Activated CD4-positive, alpha-beta T cell treated with anti-CD3 and anti-CD28 coated beads, Interleukin-2, amount 50 U/mL, for 48 hours (primary cell): ENCODE measurements at regions not wholly inside any gene's neighbourhood (a gene's known extent, or its start where the extent isn't known, plus 50 kb on each side); places are given as distances from the start of the nearest gene placed in this dataset.

Source experiments
- DNase-seq, 2 experiments: peaks; one replicate each; pipeline ENCODE4 v3.0.0-alpha.2; 2020

DNA sequence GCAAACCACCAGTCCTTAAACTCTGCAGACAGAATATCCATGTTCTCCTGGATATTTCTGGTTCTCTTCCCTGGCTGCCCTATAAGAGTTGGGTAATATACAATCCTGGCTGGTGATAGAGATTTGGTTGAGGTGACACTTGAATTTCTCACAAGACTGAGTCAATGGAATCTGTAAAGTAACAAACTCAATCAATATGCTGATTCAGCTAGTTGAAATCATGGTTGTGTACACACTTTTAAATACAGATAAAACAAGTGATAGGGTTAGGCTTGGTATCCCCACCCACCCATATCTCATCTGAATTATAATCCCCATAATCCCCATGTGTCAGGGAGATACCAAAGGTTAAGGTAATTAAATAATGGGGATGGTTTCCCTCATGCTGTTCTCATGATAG is 349.2 kb upstream of the MAD2L1 start:
- DNase-seq: no peak

DNA sequence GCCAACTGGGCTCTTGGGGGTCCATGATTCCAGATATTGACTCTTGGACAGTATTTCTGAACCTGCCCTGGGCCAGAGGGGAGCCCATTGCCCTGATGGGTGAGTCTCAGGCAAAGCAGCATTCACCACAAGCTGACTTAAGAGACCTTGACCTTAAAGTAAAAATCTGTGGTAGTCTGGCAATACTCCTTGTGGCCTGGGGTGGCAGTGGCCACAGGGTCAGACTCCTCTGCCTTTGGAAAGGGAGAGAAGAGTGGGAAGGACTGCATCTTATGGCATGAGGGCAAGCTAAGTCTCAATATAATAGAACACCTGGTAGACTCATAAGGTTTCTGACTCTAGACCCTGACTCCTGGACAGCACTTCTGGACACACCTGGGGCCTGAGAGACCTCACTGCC is 340.3 kb upstream of the MAD2L1 start:
- DNase-seq: no peak

GRCh38 chr4:120403296-120403695 is 336.6 kb upstream of the MAD2L1 start:
- DNase-seq: no peak

DNA sequence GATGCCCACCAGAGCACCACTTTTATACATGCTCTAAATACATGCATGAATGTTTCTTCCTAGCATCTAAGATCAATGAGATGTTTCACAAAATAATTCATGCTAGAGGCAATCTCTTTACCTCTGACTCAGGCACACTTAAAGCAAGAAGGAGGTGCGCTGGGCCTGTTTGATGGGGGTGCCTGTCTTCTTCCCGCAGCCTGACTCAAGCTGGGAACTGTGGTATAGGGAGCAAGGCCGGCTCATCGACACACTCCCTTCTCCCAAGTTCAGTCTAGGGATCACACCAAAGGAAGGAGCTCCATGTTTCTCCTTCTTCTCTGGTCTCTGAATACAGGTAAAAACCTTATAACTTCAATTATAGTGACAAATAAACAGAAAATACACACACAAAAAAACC is 333.8 kb upstream of the MAD2L1 start:
- DNase-seq: no peak

- DNase-seq: no peak
Measured at GRCh38 chr4:120399826-120400225, 333.2 kb upstream of the MAD2L1 start.

DNA sequence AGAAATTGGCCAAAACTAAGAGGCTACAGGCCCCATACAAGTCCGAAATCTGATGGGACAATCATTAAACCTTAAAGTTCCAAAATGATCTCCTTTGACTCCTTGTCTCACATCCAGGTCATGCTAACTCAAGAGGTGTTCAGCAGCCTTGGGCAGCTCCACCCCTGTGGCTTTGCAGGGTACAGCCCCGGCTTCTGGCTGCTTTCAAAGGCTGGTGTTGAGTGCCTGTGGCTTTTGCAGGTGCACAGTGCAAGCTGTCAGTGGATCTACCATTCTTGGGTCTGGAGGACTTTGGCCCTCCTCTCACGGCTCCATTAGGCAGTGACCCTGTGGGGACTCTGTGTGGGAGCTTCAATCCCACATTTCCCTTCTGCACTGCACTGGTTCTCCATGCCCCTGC is 329.1 kb upstream of the MAD2L1 start:
- no peak for DNase-seq

DNA sequence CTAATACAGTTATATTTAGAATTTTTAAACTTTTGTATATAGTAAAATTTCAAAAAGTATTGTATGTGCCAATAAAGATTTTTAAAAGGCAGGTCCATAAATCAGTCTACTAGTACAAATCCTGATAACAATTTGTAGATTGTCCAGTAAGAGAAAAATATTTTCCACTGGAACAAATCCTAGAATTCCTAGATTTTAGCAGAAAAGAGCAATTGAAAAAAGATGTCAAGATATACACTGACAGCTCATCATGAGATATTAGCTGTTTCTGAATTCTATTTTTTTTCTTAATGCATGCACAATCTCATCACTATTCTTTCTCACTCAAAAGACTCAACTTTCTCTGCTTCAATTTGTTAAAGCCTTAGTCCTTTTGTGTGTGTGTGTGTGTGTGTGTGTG is 289.2 kb upstream of the MAD2L1 start:
- no peak for DNase-seq

DNA sequence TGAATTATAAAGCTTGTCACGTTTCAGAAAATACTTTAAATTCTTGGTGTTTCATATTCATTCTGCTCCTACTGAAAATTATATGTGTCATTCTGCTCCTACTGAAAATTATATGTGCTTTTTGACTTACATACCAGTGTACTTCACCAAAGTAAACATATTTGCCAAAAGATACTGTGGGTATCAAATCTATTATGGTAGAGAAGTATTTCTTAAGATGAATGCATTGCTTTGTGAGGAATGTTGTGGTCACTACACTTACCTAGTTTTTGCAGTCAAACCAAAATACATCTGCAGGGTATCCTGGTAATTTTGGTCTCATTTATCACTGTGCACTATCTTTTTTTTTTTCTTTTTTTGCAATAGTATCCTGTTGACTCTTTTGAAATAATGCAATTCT is 287.7 kb upstream of the MAD2L1 start:
- no peak for DNase-seq

DNA sequence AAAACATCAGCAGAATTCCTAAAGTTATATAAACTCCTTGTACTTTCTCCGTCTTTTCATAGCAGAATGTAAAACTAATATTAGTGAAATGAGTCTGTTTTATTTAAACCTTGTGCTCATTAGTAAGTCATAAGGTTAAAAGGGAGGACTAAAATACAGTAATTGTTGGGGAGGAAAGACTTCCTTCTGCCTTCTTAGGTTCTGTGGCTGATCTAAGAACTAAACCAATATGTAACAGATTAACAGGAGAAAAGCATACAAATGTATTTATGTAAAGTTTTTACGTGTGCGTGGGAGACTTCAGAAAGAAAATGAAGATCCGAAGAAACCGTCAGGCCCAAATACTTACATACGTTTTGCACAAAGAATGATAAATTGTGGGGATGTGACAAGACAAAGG is 286.6 kb upstream of the MAD2L1 start:
- no peak for DNase-seq

GRCh38 chr4:120352739-120353138 is 286.1 kb upstream of the MAD2L1 start:
- DNase-seq: no peak

- no peak for DNase-seq
Measured at GRCh38 chr4:120348948-120349347, 282.3 kb upstream of the MAD2L1 start.

DNA sequence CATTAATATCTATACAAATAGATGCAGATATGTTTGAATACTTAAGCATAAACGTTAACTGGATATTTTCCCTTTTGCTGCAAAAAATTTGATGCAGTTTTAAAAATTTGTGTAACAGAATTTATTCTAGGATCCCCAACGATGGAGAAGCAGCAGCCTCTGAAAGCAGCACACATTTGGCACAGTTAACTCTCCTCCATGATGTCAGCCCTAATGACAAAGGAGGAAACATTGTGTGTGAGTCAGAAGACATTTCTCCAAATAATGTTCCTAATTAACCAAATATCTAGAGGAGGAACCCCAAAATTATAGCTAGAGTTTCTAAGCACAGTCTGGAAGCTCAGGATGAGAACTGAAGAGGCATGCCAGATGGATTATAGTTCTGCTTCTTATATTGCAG is 281.9 kb upstream of the MAD2L1 start:
- no peak for DNase-seq

GRCh38 chr4:120331486-120332370 is 265.1 kb upstream of the MAD2L1 start:
- DNase-seq: peak; percentile 3 to 5

DNA sequence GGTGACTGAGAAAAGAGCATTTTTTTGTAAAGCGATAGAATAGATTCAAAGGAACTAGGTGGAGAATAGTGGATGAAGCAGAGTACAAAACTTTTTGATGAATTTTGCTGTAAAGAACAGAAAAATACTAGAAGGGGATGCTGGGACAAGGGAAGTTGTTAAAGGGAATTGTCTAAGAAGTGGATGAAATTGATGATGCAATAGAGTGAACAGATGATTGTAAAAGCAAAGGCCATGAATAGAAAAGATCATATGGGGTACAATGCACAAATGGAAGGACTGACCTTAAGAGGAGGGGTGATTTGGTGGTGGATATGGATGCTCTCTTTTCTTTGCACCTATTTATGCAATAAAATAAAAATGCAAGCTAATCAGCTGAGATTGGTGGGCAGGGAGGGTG is 262.7 kb upstream of the MAD2L1 start:
- DNase-seq: no peak

- DNase-seq: no peak
Measured at GRCh38 chr4:120327276-120327675, 260.6 kb upstream of the MAD2L1 start.

- no peak for DNase-seq
Measured at GRCh38 chr4:120319046-120319767, 252.6 kb upstream of the MAD2L1 start.

DNA sequence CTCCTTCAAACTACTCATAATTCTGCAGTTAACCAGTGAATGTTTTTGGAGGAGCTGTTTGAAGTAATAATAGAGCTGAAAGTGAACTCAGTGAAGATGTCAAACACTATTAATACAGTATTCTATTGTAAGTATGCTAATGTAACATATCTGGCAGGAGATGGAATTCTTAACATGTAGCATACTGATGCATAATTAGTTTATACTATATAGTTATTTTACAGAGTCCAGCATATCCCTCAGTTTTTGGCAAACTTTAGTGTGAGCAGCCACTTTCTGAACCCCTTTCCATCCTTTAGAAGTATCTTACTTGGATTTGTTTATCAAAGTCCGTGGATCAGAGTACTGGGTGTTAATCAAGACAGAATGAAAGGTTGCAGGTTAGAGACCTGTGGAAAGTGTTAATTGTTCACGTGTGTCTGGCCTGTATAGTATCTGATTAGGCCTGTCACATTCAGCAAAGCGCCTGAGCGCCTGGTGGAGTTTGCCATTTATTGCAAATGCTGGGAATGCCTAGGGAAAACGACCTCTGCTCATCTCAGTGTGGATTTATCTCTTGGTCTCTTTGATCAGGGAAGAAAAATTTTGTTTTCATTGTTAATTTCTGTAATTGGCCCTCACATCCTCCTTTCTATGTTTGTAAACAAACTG is 251.7 kb upstream of the MAD2L1 start:
- no peak for DNase-seq

GRCh38 chr4:120317713-120318112 is 251.1 kb upstream of the MAD2L1 start:
- no peak for DNase-seq

DNA sequence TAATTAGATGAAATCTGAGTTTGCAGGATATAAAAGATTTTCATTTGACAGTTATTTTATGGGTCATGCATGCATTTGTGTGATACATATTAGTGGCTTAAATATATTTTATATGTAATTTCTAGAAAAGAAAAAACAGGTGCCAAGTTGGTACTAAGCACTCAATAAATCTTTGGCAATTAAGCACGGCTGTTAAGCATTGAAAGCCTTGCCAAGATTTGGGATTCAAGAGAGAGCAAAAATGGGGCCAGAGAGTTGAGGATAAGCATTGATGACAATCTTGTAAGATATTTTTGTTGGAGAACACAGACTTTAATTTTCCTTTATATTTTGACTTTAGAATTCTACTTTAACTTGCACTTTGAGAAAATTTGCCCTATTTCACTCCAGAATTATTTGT is 249.8 kb upstream of the MAD2L1 start:
- no peak for DNase-seq

- no peak for DNase-seq
Measured at GRCh38 chr4:120314969-120315368, 248.3 kb upstream of the MAD2L1 start.

DNA sequence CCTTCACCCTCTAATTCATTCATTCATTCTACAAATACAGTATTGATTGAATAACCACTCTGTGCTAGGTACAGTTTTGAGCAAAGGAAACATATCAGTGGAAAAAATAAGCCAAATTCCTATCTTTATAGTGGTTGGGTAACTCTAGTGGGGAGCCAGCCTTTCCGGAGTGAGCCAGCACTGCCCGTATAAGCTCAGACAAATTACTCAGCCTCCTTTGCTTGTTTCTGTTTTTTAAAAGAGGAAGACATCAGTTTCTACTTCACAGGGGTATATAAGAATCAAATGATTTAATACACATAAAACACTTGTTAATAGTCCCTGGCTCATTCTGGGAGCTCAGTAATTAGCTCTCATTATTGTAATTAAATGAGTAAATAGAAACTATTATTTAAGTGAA is 238.2 kb upstream of the MAD2L1 start:
- DNase-seq: no peak

- no peak for DNase-seq
Measured at GRCh38 chr4:120299631-120300030, 233.0 kb upstream of the MAD2L1 start.

GRCh38 chr4:120293341-120293740 is 226.7 kb upstream of the MAD2L1 start:
- DNase-seq: no peak

DNA sequence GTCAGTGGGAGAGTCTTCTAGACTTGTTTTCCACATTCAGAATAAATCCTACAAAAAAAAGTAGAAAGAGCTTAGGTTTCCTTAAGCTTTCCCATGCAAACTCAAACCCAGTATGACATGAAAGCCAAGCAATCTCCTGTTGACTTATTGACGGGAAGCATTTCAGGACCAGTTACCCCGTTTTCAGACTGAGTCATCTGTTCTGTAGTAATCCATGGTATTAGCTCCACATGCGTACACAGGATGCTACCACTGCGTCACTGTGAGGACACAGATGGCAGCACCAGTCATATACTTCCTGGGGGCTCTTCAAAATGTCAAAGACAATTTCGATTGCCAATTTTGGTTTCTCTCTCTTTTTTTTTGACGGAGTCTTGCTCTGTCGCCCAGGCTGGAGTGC is 224.9 kb upstream of the MAD2L1 start:
- no peak for DNase-seq
